HG02763 (cell line): ENCODE measurements at regions not wholly inside any gene's neighbourhood (a gene's known extent, or its start where the extent isn't known, plus 50 kb on each side); places are given as distances from the start of the nearest gene placed in this dataset.

ENCODE experiments used
- ATAC-seq: cut with Tn5 transposase; IDR thresholded peaks from one replicate; pipeline ENCODE4 v1.9.1; 2021; ENCODE audit warnings: mild to moderate bottlenecking, moderate library complexity; ENCODE audit not compliant: unreplicated experiment

GRCh38 chr15:93894438-93895036, 336.8 kb upstream of the MCTP2 start:
- no peak for ATAC-seq

- ATAC-seq = no peak
These were observed 344.2 kb upstream of the MCTP2 start for GRCh38 chr15:93887151-93887550.

- no peak for ATAC-seq
These were observed 348.6 kb upstream of the MCTP2 start for GRCh38 chr15:93882779-93883178.

GRCh38 chr15:93882141-93882540, 349.2 kb upstream of the MCTP2 start:
- ATAC-seq = no peak

GRCh38 chr15:93881310-93881709, 350.1 kb upstream of the MCTP2 start:
- ATAC-seq = no peak

- ATAC-seq = no peak
These were observed 351.0 kb upstream of the MCTP2 start for GRCh38 chr15:93880358-93880757.

- ATAC-seq = no peak
These were observed 360.8 kb upstream of the MCTP2 start for GRCh38 chr15:93870583-93870982.

- ATAC-seq = no peak
These were observed 364.4 kb upstream of the MCTP2 start for GRCh38 chr15:93866948-93867347.

GRCh38 chr15:93866476-93866875, 364.9 kb upstream of the MCTP2 start:
- ATAC-seq = no peak

GRCh38 chr15:93865586-93865985, 365.8 kb upstream of the MCTP2 start:
- no peak for ATAC-seq

GRCh38 chr15:93862791-93863190, 368.6 kb upstream of the MCTP2 start:
- ATAC-seq = no peak

- no peak for ATAC-seq
These were observed 369.2 kb upstream of the MCTP2 start for GRCh38 chr15:93861956-93862741.

GRCh38 chr15:93861413-93861812, 369.9 kb upstream of the MCTP2 start:
- ATAC-seq = no peak

- no peak for ATAC-seq
These were observed 370.7 kb upstream of the MCTP2 start for GRCh38 chr15:93860701-93861100.

- no peak for ATAC-seq
These were observed 372.2 kb upstream of the MCTP2 start for GRCh38 chr15:93859176-93859575.

GRCh38 chr15:93855181-93855826, 376.1 kb upstream of the MCTP2 start:
- ATAC-seq = no peak

- ATAC-seq = no peak
These were observed 377.3 kb upstream of the MCTP2 start for GRCh38 chr15:93854088-93854487.

- no peak for ATAC-seq
These were observed 378.6 kb upstream of the MCTP2 start for GRCh38 chr15:93852761-93853160.

- no peak for ATAC-seq
These were observed 382.9 kb upstream of the MCTP2 start for GRCh38 chr15:93848490-93848889.

- ATAC-seq = no peak
These were observed 383.3 kb upstream of the MCTP2 start for GRCh38 chr15:93848076-93848475.

GRCh38 chr15:93846148-93846547, 385.2 kb upstream of the MCTP2 start:
- no peak for ATAC-seq

GRCh38 chr15:93837450-93837849, 393.9 kb upstream of the MCTP2 start:
- ATAC-seq = no peak
